ENCODE measurements at regions not wholly inside any gene's neighbourhood (a gene's known extent, or its start where the extent isn't known, plus 50 kb on each side); places are given as distances from the start of the nearest gene placed in this dataset.
"Not testable (repeated sequence)": the region's sequence is repeated elsewhere in the genome, so short reads cannot be mapped to it uniquely, and the experiment has no call there.

- TF ChIP-seq, protein P1, sequence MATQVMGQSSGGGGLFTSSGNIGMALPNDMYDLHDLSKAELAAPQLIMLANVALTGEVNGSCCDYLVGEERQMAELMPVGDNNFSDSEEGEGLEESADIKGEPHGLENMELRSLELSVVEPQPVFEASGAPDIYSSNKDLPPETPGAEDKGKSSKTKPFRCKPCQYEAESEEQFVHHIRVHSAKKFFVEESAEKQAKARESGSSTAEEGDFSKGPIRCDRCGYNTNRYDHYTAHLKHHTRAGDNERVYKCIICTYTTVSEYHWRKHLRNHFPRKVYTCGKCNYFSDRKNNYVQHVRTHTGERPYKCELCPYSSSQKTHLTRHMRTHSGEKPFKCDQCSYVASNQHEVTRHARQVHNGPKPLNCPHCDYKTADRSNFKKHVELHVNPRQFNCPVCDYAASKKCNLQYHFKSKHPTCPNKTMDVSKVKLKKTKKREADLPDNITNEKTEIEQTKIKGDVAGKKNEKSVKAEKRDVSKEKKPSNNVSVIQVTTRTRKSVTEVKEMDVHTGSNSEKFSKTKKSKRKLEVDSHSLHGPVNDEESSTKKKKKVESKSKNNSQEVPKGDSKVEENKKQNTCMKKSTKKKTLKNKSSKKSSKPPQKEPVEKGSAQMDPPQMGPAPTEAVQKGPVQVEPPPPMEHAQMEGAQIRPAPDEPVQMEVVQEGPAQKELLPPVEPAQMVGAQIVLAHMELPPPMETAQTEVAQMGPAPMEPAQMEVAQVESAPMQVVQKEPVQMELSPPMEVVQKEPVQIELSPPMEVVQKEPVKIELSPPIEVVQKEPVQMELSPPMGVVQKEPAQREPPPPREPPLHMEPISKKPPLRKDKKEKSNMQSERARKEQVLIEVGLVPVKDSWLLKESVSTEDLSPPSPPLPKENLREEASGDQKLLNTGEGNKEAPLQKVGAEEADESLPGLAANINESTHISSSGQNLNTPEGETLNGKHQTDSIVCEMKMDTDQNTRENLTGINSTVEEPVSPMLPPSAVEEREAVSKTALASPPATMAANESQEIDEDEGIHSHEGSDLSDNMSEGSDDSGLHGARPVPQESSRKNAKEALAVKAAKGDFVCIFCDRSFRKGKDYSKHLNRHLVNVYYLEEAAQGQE (IDR thresholded peaks at IDR 0.05; ENCODE audit: borderline replicate concordance): peak; percentile 46; the same call in 1 of the 2 replicates
- TF ChIP-seq, protein P1 (CRISPR knock-in tag; IDR thresholded peaks at IDR 0.05; ENCODE audit: low read depth): not testable (repeated sequence)
These were observed 73.8 kb downstream of the PRKAB2 start (continued) for GRCh38 chr1:147098338-147098973.

Data from K562 (cell line).